ENCODE measurements at regions not wholly inside any gene's neighbourhood (a gene's known extent, or its start where the extent isn't known, plus 50 kb on each side); places are given as distances from the start of the nearest gene placed in this dataset.

GRCh38 chr1:244112636-244113035 is 61.6 kb downstream of the ZBTB18 start:
- TF ChIP-seq CTCF (conservative IDR thresholded peaks at IDR 0.05 in 1 of 2, IDR thresholded peaks at IDR 0.05 in 1 of 2; ENCODE audit: extremely low read depth in 1 of 2, insufficient read depth in 1 of 2, low read depth in 1 of 2, low read length in 2 of 2) (no peak), EZH2 (IDR thresholded peaks at IDR 0.05; ENCODE audit: borderline replicate concordance, low read length) (no peak)

Measured in mammary epithelial cell (primary cell).